NCI-H2081 treated with DMSO at 0.1 percent for 48 hours (cell line): ENCODE measurements at regions not wholly inside any gene's neighbourhood (a gene's known extent, or its start where the extent isn't known, plus 50 kb on each side); places are given as distances from the start of the nearest gene placed in this dataset.
"Not testable (repeated sequence)": the region's sequence is repeated elsewhere in the genome, so short reads cannot be mapped to it uniquely, and the experiment has no call there.

ENCODE experiments used
- DNase-seq: peaks from one replicate; lab custom pipeline; 2025; lab: John Stamatoyannopoulos, UW

DNA sequence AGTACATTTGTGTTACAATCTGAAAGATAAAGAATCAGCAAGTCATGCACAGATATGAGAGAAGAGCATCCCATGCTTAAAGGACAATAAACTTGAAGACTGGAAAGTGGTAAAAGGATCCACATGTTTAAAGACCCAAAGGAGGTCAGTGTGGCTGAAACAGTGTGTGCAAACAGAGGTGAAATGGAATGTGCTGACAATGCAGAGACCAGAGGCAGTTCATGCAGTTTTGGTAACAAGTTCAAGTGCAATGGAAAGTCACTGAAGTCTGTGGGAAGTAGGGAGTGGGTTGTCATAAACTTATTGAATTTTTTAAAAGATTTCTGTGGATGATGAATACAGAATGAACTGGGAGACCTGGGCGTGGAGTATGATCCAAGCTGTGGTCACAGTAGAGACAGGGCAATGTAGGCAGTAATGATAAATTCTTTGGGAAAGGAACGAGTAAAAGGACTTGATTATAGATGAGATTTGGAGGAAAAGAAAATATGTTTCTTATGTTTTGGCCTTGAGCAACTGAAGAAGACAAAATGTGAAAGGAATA lies 408.0 kb downstream of the HGF start:
- DNase-seq = no peak

DNA sequence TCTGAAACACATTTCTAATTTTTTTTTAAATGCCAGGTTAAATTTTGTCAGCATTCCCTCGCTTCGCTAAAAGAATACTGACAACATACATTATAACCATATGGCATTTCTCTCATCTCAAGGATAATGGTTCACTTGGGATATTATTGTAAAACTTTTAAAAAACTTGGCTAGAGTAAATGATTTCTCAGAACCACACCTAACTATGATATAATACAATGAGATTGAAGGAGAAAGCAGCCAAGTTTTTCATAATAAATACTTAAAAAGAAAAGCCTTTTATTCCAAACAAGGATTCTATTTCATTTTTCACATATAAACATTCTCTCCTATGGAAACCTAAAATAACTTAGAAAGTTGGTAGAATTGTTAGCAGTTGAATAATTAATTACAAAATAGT lies 413.9 kb downstream of the HGF start:
- no peak for DNase-seq

DNA sequence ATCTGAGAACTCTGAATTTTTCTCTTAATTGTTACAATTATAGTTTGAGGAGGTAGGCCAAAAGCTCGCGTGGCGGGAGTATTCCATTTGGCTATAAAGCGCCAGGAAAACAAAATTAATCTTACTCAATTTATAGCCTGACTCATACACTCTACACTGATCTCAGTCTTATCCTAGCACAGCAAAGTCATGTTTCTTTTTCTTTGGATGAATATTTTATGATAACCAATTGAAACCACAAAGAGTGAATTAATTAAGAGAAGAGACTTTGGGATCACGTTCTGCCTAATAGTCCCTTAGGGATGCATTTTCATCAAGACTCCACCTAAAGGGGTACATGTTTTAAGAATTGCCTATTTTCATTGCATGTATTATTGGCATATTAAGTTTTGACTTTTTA lies 420.8 kb downstream of the HGF start:
- no peak for DNase-seq

DNA sequence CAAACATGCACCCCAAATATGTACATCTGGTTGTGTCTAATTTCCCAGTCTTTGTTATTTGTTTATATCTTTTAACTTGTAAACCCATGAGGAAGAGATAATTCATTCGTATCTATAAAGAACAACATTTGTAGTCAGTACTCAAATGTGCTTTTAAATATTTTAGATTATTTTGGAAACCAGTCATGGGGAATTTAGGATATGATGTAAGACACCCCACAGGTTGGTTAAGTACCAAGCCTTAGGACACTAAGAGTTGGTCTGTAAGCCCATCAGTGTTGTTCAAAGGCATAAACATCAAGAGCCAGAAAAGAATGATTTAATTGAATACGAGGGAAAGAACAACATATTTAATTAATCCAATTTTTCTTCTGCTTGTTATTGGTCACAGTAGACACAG lies 421.1 kb upstream of the SEMA3C start:
- DNase-seq = no peak

GRCh38 chr7:81333536-81333935 lies 414.7 kb upstream of the SEMA3C start:
- no peak for DNase-seq

GRCh38 chr7:81333004-81333403 lies 414.2 kb upstream of the SEMA3C start:
- no peak for DNase-seq

DNA sequence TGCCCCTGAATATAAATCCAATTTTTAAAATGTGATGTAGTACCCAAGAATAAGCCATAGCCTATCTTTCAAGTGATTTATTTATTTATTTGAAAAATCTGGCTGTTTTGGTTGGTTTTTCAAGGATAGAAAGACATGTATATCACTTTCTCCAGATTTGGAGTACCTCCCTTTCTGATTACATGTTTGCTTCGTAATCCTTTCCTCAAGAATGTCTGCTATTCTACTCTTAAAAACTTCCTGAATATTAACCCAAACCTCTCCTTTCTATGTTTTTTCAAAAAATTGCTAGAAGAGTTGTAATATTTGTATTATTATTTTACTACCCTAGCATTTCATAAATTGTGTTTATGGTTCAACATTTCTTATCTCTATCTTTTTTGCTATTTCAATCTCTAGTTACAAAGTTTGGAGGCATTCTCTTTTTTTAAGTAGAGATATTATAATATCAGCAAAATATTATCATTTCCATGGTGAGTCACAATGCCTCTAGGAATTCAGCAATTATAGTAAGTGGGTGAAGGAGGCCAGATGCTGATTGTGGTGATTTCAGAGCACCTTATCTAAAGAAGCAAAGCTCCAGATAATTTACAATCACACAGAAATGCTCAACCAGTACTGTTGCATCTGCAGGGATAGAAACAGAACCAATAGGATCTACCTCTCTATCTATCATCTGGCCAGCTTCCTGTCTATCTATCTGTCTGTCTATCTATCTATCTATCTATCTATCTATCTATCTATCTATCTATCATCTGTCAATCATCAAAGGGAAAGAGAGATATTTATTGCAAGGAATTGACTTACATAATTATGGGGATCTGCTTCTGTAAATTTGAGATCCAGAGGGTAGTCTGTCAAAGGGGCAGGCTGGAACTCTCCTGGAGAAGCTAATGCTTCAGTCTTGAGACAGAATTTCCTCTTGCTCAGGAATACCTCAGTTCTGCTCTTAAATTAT lies 412.5 kb upstream of the SEMA3C start:
- no peak for DNase-seq

DNA sequence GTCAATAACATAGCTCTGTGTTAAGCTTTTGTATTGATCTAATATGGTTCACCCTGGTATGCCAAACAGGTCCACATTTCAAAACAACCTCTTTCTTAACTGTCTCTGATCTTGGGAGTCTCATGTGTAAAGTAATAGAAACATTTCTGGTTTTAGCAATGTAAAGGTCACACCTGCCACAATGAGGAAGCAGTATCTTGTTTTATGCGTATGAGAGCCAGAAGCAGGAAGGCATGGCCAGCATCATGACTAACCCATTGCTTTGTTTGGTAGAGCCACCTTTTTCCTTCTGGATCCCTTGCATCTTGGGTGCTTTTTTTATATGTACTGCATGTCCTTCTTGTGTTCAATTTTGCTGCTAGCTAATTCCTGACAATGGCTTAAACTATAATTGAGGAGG lies 411.3 kb upstream of the SEMA3C start:
- no peak for DNase-seq

GRCh38 chr7:81327468-81328266 lies 408.8 kb upstream of the SEMA3C start:
- DNase-seq = no peak

DNA sequence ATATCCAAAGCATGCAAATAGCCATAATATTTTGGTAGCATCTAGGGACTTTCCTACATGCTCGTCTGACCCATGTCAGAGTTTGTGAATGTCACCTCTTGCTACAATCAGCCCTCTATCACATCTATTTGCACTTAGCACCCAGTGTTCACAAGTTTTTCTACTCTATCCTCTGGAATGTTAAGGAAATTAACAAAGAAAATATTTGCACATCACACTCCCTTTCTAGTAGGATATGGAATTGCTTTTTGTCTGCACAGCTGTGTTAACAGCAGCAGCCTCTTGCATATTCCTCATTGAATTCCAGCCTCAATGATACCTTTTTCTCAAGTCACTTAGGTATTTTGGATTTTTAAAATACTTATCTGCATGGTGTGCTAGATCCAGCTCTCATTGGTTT lies 403.1 kb upstream of the SEMA3C start:
- no peak for DNase-seq

GRCh38 chr7:81317741-81318140 lies 398.9 kb upstream of the SEMA3C start:
- DNase-seq = no peak

- no peak for DNase-seq
Observed at GRCh38 chr7:81308643-81309322, 389.9 kb upstream of the SEMA3C start.

GRCh38 chr7:81301815-81302214 lies 383.0 kb upstream of the SEMA3C start:
- no peak for DNase-seq

DNA sequence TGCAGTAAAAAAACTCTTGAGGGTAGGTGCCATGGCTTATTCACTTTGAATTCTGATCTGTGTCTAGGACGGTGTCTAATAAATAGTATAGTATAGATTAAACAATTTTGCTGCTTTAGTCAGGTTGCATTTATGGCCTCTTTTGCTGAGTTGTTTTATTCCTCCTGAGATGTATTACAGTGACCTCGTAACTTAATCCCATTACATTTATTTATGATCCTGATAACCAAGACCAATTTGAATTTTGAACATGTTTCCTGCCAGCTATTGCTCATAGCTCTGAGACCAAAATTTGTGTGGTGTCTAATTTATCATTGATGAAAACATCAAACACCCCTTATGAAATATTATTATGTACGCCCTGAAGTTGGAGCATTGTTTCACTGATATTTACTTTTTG lies 381.9 kb upstream of the SEMA3C start:
- no peak for DNase-seq

DNA sequence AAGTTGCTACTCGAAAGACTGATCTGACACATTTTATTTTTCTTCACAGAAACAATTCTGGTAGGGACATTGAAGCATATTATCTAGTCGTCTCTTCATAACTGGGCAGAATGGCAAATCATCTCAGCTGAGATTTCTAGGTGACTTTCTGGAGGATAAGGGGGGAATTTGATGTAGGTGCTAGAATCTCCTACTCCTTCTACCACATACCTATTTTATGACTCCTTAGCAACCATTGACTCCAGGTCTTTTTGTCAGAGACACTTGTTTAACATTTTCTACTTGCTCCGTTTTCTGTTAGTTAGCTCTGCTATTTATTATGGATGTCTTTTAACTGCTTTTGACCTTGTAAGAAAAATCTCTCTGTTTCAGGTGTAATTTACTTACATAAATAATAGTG lies 380.9 kb upstream of the SEMA3C start:
- no peak for DNase-seq

GRCh38 chr7:81298951-81299666 lies 380.3 kb upstream of the SEMA3C start:
- no peak for DNase-seq

DNA sequence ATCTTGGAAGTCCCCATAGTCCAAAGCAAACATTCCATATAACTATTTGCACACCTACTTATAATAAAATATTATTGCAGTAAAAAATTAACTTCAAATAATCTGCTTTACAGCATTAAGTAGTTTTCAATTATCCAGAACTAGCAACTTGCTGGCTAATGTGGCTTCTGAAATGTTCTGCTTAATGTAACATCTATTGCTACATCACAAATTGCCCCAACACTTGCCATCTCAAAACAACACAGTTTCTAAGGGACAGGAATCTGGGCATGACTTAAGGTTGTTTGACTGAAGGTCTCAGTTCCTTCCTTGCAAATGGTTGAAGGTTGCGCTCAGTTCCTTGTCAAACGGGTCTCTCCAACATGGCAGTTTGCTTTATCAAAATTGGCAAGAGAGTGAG lies 378.5 kb upstream of the SEMA3C start:
- no peak for DNase-seq

DNA sequence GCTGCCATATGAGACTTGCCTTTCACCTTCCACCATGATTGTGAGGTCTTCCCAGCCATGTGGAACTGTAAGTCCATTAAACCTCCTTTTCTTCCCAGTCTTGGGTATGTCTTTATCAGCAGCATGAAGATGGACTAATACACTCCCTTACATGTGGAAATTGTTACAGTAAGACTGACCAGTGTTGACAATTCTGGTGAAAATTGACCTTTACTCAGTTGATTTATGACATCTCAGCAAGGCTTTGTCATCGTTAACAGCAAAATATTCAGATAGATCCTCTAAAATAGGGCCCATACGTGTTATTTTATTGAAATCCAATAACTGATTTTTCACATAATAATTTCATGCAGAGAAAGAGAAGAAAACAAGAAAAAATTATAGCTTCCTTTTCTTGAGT lies 377.9 kb upstream of the SEMA3C start:
- no peak for DNase-seq

GRCh38 chr7:81294897-81295515 lies 376.2 kb upstream of the SEMA3C start:
- DNase-seq = no peak

DNA sequence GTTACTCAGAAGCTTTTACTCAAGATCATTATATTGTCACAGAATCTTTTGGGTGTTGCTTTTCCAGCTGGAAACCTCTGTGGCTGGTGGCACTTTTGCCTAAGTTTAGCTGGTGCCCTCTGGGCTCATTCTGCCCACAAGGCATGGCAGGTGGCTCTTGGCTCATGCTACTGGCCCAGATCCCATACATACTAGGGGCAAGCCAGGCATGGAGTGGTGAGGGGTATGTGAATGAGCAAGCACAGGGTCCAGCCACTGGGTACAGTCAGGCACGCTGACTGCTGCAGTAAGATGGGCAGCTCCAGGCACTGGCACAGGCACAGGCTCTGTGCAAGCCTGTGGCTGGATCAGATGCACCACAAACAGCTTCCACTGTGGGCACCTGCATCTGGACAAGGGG lies 375.0 kb upstream of the SEMA3C start:
- DNase-seq = no peak

DNA sequence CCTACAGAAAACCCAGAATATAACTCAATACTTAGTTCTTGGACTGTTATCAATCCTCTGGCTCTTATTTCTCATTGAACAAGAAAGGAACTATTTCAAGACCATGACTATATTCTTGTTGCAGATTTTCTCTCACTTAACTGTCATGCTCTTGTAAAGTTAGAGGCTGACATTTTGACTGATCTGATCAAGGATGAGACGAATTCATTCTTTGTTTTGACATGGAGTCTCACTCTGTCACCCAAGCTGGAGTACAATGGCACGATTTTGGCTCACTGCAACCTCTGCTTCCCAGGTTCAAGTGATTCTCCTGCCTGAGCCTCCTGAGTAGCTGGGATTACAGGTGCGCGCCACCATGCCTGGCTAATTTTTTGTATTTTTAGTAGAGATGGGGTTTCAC lies 367.9 kb upstream of the SEMA3C start:
- DNase-seq = not testable (repeated sequence)
